ENCODE measurements at regions not wholly inside any gene's neighbourhood (a gene's known extent, or its start where the extent isn't known, plus 50 kb on each side); places are given as distances from the start of the nearest gene placed in this dataset.
A peak's percentile ranks its signal among the peaks of the same experiment; 100 is the strongest.

GRCh38 chr1:185626344-185626743, 107.8 kb upstream of the HMCN1 start:
- peaks cover 0 to 4% of the 10 kb centered on the region in 2 donors for H3K9me3 Mint-ChIP-seq
- ATAC-seq (no peak), DNase-seq (no peak)
- H3K4me3 Mint-ChIP-seq = no peak overlapping the region
- H3K4me1 Mint-ChIP-seq = peaks cover 6% of the 10 kb centered on the region
- no peaks in the 10 kb centered on the region for H3K27me3 Mint-ChIP-seq
- no peak overlapping the region for H3K27ac Mint-ChIP-seq

GRCh38 chr1:185610954-185611353, 123.2 kb upstream of the HMCN1 start:
- DNase-seq (no peak), ATAC-seq (no peak)
- Mint-ChIP-seq H3K27me3 (no peaks in the 10 kb centered on the region), H3K4me1 (no peaks in the 10 kb centered on the region), H3K9me3 (peaks cover 5 to 7% of the 10 kb centered on the region in 2 donors), H3K27ac (no peak overlapping the region), H3K4me3 (no peak overlapping the region)

- DNase-seq (no peak), ATAC-seq (no peak)
- no peaks in the 10 kb centered on the region for H3K9me3 Mint-ChIP-seq
- no peaks in the 10 kb centered on the region for H3K27me3 Mint-ChIP-seq
- no peak overlapping the region for H3K4me3 Mint-ChIP-seq
- no peaks in the 10 kb centered on the region for H3K4me1 Mint-ChIP-seq
- no peak overlapping the region for H3K27ac Mint-ChIP-seq
These were observed 126.0 kb upstream of the HMCN1 start for GRCh38 chr1:185608177-185608576.

- Mint-ChIP-seq H3K4me1 (no peaks in the 10 kb centered on the region), H3K27ac (no peak overlapping the region), H3K27me3 (no peaks in the 10 kb centered on the region), H3K4me3 (no peak overlapping the region), H3K9me3 (no peaks in the 10 kb centered on the region)
- no peak for ATAC-seq
- DNase-seq = no peak
These were observed 131.0 kb upstream of the HMCN1 start for GRCh38 chr1:185603158-185603557.

GRCh38 chr1:185601189-185601588, 133.0 kb upstream of the HMCN1 start:
- DNase-seq (no peak), ATAC-seq (peak; percentile 56)
- H3K4me3 Mint-ChIP-seq = no peak overlapping the region
- no peak overlapping the region for H3K27ac Mint-ChIP-seq
- H3K9me3 Mint-ChIP-seq = no peaks in the 10 kb centered on the region
- H3K27me3 Mint-ChIP-seq = no peaks in the 10 kb centered on the region
- H3K4me1 Mint-ChIP-seq = no peaks in the 10 kb centered on the region

- ATAC-seq (no peak), DNase-seq (no peak)
- peaks cover 5% of the 10 kb centered on the region for H3K4me1 Mint-ChIP-seq
- no peak overlapping the region for H3K27ac Mint-ChIP-seq
- no peak overlapping the region for H3K4me3 Mint-ChIP-seq
- no peaks in the 10 kb centered on the region for H3K9me3 Mint-ChIP-seq
- no peaks in the 10 kb centered on the region for H3K27me3 Mint-ChIP-seq
These were observed 133.6 kb upstream of the HMCN1 start for GRCh38 chr1:185600641-185601040.

GRCh38 chr1:185598332-185598731, 135.9 kb upstream of the HMCN1 start:
- no peak overlapping the region for H3K27ac Mint-ChIP-seq
- ATAC-seq = no peak
- H3K27me3 Mint-ChIP-seq = no peaks in the 10 kb centered on the region

GRCh38 chr1:185595835-185596667, 138.1 kb upstream of the HMCN1 start:
- H3K4me1 Mint-ChIP-seq = peaks cover 27% of the 10 kb centered on the region
- H3K9me3 Mint-ChIP-seq = no peaks in the 10 kb centered on the region
- no peak overlapping the region for H3K4me3 Mint-ChIP-seq
- DNase-seq = peak; percentile 33 to 42
- H3K27ac Mint-ChIP-seq = no peak overlapping the region
- H3K27me3 Mint-ChIP-seq = no peaks in the 10 kb centered on the region
- ATAC-seq = peak; percentile 67

More at GRCh38 chr1:185598332-185598731, 135.9 kb upstream of the HMCN1 start:
- peaks cover 21% of the 10 kb centered on the region for H3K4me1 Mint-ChIP-seq
- H3K9me3 Mint-ChIP-seq = no peaks in the 10 kb centered on the region
- no peak for DNase-seq
- H3K4me3 Mint-ChIP-seq = no peak overlapping the region

- peak overlapping the region; percentile 8 to 67 for H3K27ac Mint-ChIP-seq
These were observed 139.3 kb upstream of the HMCN1 start for GRCh38 chr1:185594786-185595410.

GRCh38 chr1:185593271-185593670, 140.9 kb upstream of the HMCN1 start:
- H3K27me3 Mint-ChIP-seq = no peaks in the 10 kb centered on the region
- peaks cover 27% of the 10 kb centered on the region for H3K4me1 Mint-ChIP-seq
- ATAC-seq (no peak), DNase-seq (no peak)
- H3K4me3 Mint-ChIP-seq = no peak overlapping the region
- H3K9me3 Mint-ChIP-seq = no peaks in the 10 kb centered on the region
- no peak overlapping the region for H3K27ac Mint-ChIP-seq

More at GRCh38 chr1:185594786-185595410, 139.3 kb upstream of the HMCN1 start:
- Mint-ChIP-seq H3K27me3 (no peaks in the 10 kb centered on the region), H3K4me1 (peaks cover 27% of the 10 kb centered on the region), H3K4me3 (no peak overlapping the region), H3K9me3 (no peaks in the 10 kb centered on the region)
- no peak for DNase-seq
- ATAC-seq = no peak

- Mint-ChIP-seq H3K4me1 (no peaks in the 10 kb centered on the region), H3K27ac (no peak overlapping the region), H3K4me3 (no peak overlapping the region), H3K27me3 (no peaks in the 10 kb centered on the region), H3K9me3 (peaks cover 21 to 24% of the 10 kb centered on the region in 2 donors)
- ATAC-seq (no peak), DNase-seq (no peak)
These were observed 148.4 kb upstream of the HMCN1 start for GRCh38 chr1:185585770-185586169.

GRCh38 chr1:185581961-185582725, 152.0 kb upstream of the HMCN1 start:
- DNase-seq (no peak), ATAC-seq (no peak)
- peak overlapping the region in 1 of 2 donors; percentile 48 for H3K27ac Mint-ChIP-seq
- no peaks in the 10 kb centered on the region for H3K27me3 Mint-ChIP-seq
- no peaks in the 10 kb centered on the region for H3K4me1 Mint-ChIP-seq
- peaks cover 39 to 45% of the 10 kb centered on the region in 2 donors for H3K9me3 Mint-ChIP-seq
- no peak overlapping the region for H3K4me3 Mint-ChIP-seq

- Mint-ChIP-seq H3K4me3 (no peak overlapping the region), H3K4me1 (no peaks in the 10 kb centered on the region), H3K27me3 (no peaks in the 10 kb centered on the region), H3K27ac (no peak overlapping the region), H3K9me3 (peaks cover 36 to 40% of the 10 kb centered on the region in 2 donors)
- ATAC-seq = no peak
- DNase-seq = no peak
These were observed 153.2 kb upstream of the HMCN1 start for GRCh38 chr1:185581020-185581419.

- Mint-ChIP-seq H3K27me3 (no peaks in the 10 kb centered on the region), H3K9me3 (peaks cover 31 to 37% of the 10 kb centered on the region in 2 donors)
- ATAC-seq = no peak
These were observed 155.9 kb upstream of the HMCN1 start for GRCh38 chr1:185578293-185578692.

GRCh38 chr1:185574139-185574875, 159.9 kb upstream of the HMCN1 start:
- Mint-ChIP-seq H3K9me3 (peaks cover 7 to 20% of the 10 kb centered on the region in 2 donors), H3K4me3 (no peak overlapping the region), H3K4me1 (peaks cover 16% of the 10 kb centered on the region), H3K27me3 (no peaks in the 10 kb centered on the region), H3K27ac (no peak overlapping the region)
- ATAC-seq = no peak
- no peak for DNase-seq

More at GRCh38 chr1:185578293-185578692, 155.9 kb upstream of the HMCN1 start:
- no peak overlapping the region for H3K27ac Mint-ChIP-seq
- H3K4me3 Mint-ChIP-seq = no peak overlapping the region
- no peaks in the 10 kb centered on the region for H3K4me1 Mint-ChIP-seq
- DNase-seq = no peak
